HG02943 (cell line): ENCODE measurements at regions not wholly inside any gene's neighbourhood (a gene's known extent, or its start where the extent isn't known, plus 50 kb on each side); places are given as distances from the start of the nearest gene placed in this dataset.
"Not testable (repeated sequence)": the region's sequence is repeated elsewhere in the genome, so short reads cannot be mapped to it uniquely, and the experiment has no call there.

Experiments used
- ATAC-seq: cut with Tn5 transposase; IDR thresholded peaks from one replicate; pipeline ENCODE4 v1.9.1; 2021; ENCODE audit warnings: mild to moderate bottlenecking, low read depth, moderate library complexity; ENCODE audit not compliant: unreplicated experiment

DNA sequence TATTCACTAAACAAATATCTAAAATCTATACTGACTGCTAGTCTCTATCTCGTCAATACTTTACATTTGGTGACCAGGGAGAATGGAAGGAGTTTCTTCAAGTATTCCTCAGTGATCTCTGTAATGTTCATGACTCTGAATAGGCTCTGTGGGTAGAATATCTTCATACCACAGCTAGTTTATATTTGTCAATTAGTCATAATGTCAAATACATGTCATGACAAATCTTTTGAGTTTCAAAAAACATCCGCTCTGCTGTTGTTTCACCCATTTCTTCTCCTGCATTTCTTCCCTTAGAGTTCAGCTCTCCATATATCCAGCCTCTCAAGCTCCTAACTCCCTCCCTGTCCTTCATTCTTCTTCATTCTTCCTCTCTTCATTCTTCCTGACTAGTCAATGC, 206.5 kb upstream of the FANCL start:
- no peak for ATAC-seq

DNA sequence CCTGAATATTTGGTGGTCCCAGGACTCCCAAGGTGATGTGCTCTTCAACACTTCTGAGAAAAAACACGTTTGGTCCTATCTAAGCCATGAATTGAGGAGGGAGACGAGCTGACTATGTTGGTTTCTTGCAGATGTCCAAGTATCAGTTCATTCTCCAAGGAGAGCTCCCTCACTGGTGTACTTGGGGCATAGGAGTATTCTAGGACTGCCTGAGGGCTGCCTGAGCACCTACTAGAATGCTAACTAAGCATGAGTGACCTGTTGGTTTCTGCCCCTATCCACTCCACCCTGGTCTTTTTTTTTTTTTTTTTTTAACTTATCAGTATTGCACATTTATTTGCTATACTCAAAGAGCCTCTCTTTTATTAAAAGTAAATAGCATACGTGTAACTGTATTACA, 200.5 kb upstream of the FANCL start:
- ATAC-seq, result no peak

DNA sequence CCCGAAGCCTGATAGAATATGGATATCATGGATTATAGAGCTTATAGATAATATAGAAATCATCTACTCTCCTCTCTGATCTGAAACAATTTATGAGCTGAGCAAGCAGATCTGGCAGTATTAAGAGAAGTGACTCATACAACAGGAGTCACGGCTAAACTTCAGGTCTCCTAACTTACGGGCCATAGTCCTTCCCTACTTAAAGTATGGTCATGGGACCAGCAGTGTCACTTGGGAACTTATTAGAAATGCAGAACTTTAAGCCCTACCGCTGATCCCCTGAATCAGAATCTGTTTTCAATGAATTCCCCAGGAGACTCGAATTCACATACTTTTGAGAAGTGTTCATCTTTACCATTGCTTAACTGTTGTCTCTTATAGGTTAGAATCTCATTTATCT, 195.7 kb upstream of the FANCL start:
- no peak for ATAC-seq

DNA sequence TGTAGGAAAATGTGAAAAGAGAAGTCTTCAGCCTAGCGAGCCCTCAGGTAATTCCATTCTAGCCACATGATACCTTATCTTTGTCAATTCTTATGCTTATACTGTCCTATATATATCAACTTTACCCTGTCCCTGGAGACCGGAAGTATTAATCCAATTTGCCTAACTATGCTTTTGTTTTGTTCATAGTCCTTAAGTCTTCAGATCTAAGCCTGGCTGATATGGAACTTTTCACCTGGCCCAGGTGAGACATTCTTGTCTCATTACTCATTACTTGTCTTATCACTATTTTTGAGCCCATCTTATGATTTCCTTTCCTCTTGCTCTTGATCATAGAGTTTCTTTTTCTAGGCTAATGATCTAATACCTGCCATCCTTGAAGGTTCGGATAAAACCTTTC, 194.1 kb upstream of the FANCL start:
- no peak for ATAC-seq

DNA sequence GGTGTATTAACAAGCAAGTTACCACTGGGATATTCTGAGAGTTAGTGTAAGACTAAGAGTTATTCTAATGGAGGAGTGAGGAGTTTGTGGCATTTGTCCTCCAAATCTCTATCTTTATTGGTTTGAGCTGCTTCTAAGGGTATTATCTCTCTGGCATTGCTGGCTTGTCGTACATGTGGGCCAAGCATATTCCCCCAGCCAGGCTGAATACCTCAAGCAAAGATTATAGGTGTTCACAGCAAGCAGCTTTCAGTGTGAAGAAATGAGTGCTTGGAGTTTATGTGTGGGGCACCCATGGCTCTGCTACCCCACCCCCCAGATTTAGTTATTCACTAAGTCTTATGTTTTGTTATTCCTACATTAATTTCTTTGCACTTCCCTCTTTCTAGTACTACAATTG, 193.6 kb upstream of the FANCL start:
- no peak for ATAC-seq

GRCh38 chr2:58432491-58433170, 191.5 kb upstream of the FANCL start:
- ATAC-seq, result no peak

- no peak for ATAC-seq
Measured at GRCh38 chr2:58429014-58429875, 188.1 kb upstream of the FANCL start.

DNA sequence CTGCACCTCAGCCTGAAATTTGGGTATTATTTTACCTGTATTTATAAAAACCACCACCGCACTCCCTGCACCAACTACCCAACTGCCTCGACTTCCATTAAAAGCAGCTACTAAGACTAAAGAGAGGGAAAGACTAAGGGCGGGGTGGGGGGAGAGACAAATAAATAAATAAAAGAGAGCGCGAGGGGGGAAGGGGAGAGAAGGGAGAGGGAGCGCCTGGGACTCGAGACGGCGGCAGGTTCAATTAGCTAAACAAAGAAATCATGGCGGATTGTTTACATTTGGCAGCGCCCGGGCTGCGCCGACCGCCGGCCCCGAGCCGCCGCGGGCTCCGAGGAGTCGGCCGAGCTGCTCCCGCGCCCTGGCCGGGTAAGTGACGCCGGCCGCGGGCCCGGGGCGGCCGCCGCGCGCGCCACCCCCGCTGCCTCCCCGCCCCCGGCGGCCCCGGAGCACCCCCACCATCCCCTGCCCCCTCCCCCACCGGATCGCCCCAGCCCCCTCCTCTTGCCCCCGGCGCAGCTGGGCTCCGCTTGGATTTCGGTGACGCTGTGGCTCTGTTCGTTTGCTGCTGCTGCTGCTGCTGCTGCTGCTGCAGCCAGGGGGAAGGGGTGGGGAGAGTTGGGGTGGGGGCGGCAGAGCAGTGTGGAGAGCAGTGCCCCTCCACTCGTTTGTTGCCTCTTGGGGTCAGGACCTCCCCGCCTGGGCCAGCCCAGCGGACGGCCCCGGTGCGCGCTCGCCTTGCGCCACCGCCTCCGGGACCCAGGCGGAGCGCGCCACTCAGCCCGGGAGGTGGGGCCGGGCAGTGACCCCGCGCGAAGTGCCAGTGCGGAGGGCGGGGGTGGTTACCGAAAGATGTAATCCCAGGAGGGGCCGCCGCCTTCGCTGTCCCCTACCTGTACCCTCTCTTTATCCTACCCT, 187.2 kb upstream of the FANCL start:
- ATAC-seq, result no peak

GRCh38 chr2:58427572-58428095, 186.5 kb upstream of the FANCL start:
- no peak for ATAC-seq

- ATAC-seq, result no peak
Measured at GRCh38 chr2:58425368-58425767, 184.2 kb upstream of the FANCL start.

DNA sequence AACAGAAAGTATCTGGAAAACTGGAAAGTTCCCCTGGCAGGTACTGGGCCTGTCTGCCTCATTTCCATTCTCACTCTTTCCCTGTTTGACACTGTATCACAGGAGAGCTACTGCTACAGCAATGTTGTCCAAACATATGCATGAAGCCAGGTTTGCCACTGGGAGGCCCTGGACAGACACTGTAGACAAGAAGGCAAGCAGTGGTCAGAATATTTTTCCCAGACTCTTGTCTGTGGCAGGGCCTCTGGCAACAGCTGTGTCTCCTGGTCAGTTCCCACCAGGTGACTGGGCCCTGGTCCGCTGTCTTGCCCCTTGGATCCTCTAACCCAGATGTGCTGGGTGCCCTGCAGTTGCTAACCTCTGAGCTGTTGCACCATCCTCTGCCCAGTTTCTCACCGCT, 178.9 kb upstream of the FANCL start:
- ATAC-seq, result no peak

- no peak for ATAC-seq
Measured at GRCh38 chr2:58416696-58417095, 175.6 kb upstream of the FANCL start.

DNA sequence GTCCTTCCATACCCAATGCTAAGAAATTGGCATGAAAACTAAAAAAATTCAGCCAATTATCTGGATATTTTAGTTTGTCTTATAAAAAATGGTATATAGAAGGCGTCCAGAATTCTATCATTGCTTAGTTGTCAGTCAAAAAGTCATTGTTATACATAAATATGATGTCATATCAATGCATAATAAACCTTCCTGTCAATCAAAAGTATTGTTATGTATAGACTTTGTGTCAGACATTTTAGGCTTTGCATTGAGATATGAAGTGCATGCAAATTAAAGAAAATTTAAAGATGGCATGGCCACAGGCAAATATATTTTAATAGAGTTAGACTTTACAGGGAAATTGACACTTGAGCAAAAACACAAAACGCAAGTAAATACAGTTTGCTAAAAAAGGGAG, 173.4 kb upstream of the FANCL start:
- no peak for ATAC-seq

DNA sequence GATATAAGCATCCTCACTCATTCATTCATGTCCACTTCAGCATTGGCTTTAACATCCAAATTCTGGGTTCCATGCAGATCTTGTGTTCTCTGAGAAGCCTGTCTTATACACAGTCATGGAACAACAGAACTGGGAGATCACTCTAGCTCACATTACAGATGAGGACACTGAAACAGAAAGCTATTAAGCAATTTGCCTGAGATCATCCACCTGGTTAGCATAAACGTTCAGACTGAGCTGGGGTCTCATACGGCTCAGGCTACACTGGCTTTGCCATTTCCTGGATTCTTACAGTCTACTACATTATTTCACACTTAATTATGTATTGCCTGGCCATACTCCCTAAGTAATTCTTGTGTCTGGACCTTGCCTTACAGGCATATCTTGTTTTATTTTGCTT, 169.4 kb upstream of the FANCL start:
- ATAC-seq, result no peak

- ATAC-seq, result no peak
Measured at GRCh38 chr2:58407487-58407886, 166.4 kb upstream of the FANCL start.

- no peak for ATAC-seq
Measured at GRCh38 chr2:58405341-58405740, 164.2 kb upstream of the FANCL start.

GRCh38 chr2:58401936-58402335, 160.8 kb upstream of the FANCL start:
- ATAC-seq, result no peak

GRCh38 chr2:58398406-58398805, 157.3 kb upstream of the FANCL start:
- no peak for ATAC-seq

GRCh38 chr2:58387701-58388100, 146.6 kb upstream of the FANCL start:
- ATAC-seq, result no peak

DNA sequence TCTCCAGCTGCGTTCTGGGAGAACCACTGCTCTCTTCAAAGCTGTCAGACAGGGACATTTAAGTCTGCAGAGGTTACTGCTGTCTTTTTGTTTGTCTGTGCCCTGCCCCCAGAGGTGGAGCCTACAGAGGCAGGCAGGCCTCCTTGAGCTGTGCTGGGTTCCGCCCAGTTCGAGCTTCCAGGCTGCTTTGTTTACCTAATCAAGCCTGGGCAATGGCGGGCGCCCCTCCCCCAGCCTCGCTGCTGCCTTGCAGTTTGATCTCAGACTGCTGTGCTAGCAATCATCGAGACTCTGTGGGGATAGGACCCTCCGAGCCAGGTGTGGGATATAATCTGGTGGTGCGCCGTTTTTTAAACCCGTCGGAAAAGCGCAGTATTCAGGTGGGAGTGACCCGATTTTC, 145.8 kb upstream of the FANCL start:
- not testable (repeated sequence) for ATAC-seq

- no peak for ATAC-seq
Measured at GRCh38 chr2:58378152-58378551, 137.0 kb upstream of the FANCL start.
